Suppressor macrophage treated with lipopolysaccharide for 1 hour (primary cell): ENCODE measurements at regions not wholly inside any gene's neighbourhood (a gene's known extent, or its start where the extent isn't known, plus 50 kb on each side); places are given as distances from the start of the nearest gene placed in this dataset.
A peak's percentile ranks its signal among the peaks of the same experiment; 100 is the strongest.

Experiments
- DNase-seq, 3 donors: peaks; one replicate each; pipeline ENCODE4 v3.0.0-alpha.2; 2020 to 2022

- DNase-seq = no peak
Observed at GRCh38 chr21:28826569-28826968, 166.1 kb downstream of the LTN1 start.

- DNase-seq = no peak
Observed at GRCh38 chr21:28826021-28826420, 166.7 kb downstream of the LTN1 start.

GRCh38 chr21:28823429-28823828 is 169.2 kb downstream of the LTN1 start:
- DNase-seq = no peak

- DNase-seq = no peak
Observed at GRCh38 chr21:28822486-28823335, 170.0 kb downstream of the LTN1 start.

GRCh38 chr21:28822123-28822399 is 170.6 kb downstream of the LTN1 start:
- DNase-seq = no peak

- no peak for DNase-seq
Observed at GRCh38 chr21:28821276-28822122, 171.2 kb downstream of the LTN1 start.

- DNase-seq = no peak
Observed at GRCh38 chr21:28818663-28819278, 173.9 kb downstream of the LTN1 start.

GRCh38 chr21:28817871-28818270 is 174.8 kb downstream of the LTN1 start:
- no peak for DNase-seq

GRCh38 chr21:28811860-28812259 is 180.8 kb downstream of the LTN1 start:
- no peak for DNase-seq

GRCh38 chr21:28810826-28811524 is 181.7 kb downstream of the LTN1 start:
- DNase-seq = no peak

- DNase-seq = no peak
Observed at GRCh38 chr21:28805885-28806284, 186.8 kb downstream of the LTN1 start.

GRCh38 chr21:28804089-28804670 is 188.5 kb downstream of the LTN1 start:
- DNase-seq = no peak

- DNase-seq = no peak
Observed at GRCh38 chr21:28801906-28802305, 190.8 kb downstream of the LTN1 start.

GRCh38 chr21:28799926-28800325 is 192.8 kb downstream of the LTN1 start:
- DNase-seq = no peak

- no peak for DNase-seq
Observed at GRCh38 chr21:28798798-28799197, 193.9 kb downstream of the LTN1 start.

- DNase-seq = no peak
Observed at GRCh38 chr21:28795251-28795650, 197.4 kb downstream of the LTN1 start.

GRCh38 chr21:28794371-28794851 is 198.3 kb downstream of the LTN1 start:
- no peak for DNase-seq

- no peak for DNase-seq
Observed at GRCh38 chr21:28793043-28793442, 199.6 kb downstream of the LTN1 start.

- DNase-seq = peak; percentile 7 to 49 (median 29)
Observed at GRCh38 chr21:28791595-28792282, 200.9 kb downstream of the LTN1 start.

- no peak for DNase-seq
Observed at GRCh38 chr21:28790335-28790734, 202.3 kb downstream of the LTN1 start.

- DNase-seq = no peak
Observed at GRCh38 chr21:28789523-28789922, 203.2 kb downstream of the LTN1 start.

- DNase-seq = peak in 1 of 3 donors; percentile 2
Observed at GRCh38 chr21:28788030-28788429, 204.6 kb downstream of the LTN1 start.
